GM12874 (cell line): ENCODE measurements at regions not wholly inside any gene's neighbourhood (a gene's known extent, or its start where the extent isn't known, plus 50 kb on each side); places are given as distances from the start of the nearest gene placed in this dataset.

Experiments used
- TF ChIP-seq, protein P1 (sequence below): IDR thresholded peaks from 2 replicates; pipeline ENCODE4 v1.5.1; 2011; ENCODE audit warnings: low read depth, mild to moderate bottlenecking, control low read depth, low read length, moderate library complexity; ENCODE audit not compliant: insufficient read depth

DNA sequence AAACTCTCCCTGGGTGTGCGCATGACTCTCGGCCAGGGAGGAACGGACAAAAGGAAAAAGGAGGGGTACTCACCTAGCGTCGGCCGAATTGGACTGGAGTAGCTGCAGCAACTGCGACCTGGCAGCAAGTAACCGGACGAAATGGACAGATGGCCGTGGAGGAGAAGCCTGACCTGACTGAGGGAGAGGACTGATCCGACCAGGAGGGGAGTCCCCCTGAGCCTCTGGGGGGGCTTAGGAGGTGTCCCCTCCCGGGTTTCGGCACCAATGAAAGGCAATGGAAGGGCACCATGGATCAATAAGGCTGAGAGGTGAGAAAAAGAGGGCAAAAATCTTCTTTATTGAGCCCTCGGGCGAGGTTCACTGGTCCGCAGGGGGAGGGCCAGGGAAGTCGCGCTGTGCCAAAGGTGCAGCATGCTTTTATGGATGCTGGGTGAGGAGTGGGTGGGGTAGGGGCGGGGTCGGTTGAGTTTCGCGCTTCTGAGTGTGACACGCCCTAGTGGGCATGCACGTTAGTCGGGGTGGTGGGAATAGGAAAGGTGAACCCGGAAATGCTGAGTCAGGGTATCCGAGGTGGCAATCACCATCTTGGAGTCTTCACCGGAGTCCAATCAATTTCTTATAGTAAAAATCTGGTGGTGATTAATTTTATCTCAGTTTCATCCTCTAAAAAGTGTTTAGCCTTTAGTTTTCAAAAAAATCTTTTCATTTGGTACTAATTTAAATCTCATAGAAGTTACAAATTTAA lies 638.5 kb upstream of the DPP6 start:
- TF ChIP-seq, protein P1, sequence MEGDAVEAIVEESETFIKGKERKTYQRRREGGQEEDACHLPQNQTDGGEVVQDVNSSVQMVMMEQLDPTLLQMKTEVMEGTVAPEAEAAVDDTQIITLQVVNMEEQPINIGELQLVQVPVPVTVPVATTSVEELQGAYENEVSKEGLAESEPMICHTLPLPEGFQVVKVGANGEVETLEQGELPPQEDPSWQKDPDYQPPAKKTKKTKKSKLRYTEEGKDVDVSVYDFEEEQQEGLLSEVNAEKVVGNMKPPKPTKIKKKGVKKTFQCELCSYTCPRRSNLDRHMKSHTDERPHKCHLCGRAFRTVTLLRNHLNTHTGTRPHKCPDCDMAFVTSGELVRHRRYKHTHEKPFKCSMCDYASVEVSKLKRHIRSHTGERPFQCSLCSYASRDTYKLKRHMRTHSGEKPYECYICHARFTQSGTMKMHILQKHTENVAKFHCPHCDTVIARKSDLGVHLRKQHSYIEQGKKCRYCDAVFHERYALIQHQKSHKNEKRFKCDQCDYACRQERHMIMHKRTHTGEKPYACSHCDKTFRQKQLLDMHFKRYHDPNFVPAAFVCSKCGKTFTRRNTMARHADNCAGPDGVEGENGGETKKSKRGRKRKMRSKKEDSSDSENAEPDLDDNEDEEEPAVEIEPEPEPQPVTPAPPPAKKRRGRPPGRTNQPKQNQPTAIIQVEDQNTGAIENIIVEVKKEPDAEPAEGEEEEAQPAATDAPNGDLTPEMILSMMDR = no peak

DNA sequence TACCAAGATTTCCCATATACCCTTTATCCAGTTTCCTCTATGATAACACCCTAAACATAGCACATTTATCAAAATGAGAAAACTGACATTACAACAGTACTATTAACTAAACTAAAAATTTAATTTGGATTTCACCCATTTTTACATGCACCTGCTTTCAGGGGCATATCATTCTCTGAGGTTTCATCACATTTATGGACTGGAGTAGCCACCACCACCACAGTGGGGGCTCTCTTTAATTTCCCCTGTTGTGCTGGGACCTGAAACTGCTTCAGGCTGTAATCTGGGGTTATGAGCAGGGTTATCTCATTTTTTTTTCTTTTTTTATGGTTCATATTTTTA lies 637.9 kb upstream of the DPP6 start:
- TF ChIP-seq, protein P1 = no peak

DNA sequence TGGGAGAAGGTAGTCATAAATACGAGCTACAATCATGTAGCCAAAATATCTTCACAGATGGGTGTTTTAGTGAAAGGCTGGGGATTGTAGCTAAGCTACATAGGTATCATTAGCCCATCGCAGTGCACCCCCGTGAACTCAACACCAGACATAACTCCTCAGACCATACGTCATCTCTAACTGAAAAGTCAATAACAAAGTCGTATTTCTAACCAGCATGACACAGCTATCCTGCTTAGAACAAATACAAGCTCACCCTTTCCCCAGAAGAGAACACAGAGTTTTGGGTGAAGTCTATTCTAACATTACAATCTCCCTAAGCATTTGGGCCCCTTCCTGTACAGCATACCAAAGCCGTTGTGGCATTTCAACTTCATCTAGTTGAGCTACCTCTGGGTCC lies 636.6 kb upstream of the DPP6 start:
- TF ChIP-seq, protein P1 = no peak

DNA sequence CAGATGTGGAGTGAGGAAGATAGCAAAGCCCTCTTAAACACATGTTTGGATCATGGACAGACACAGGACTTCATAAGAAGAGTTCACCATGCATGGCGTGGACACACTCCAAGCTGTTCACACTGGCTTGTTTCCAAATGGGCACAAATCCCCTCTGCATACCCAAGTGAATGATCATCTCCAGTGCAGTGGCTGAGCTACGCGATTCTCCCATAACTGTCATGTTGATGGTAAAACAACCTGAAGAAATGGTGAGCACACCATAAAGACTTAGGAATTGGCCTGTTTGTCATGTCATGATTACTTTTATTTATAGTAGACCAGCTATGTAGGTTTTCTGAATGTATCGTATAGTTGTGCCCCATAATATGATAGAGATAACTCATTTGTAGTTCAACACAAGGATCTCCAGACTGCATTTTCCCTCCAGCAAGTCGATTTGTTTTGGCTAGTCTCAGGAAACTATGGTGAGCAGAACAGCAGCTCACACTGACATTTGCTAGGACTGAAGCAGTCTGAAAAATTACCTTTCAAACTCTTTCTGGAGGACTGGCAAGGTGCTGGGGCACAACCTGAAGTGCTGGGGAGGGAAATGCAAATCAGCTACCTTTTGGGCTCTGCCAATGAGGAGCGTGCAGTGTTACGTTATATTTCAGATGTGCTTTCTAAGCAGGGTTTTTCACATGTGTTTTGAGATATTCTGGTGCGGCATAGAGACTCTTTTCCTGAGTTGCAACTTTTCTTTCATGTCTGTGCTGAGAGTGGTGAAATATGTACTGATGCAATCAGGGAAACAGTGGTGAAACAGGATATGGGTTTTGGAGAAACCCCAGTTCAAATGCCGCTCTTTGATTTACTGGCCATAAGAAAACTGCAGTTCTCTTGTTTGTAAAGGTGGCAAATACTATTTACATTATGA lies 629.6 kb upstream of the DPP6 start:
- TF ChIP-seq, protein P1 = no peak

DNA sequence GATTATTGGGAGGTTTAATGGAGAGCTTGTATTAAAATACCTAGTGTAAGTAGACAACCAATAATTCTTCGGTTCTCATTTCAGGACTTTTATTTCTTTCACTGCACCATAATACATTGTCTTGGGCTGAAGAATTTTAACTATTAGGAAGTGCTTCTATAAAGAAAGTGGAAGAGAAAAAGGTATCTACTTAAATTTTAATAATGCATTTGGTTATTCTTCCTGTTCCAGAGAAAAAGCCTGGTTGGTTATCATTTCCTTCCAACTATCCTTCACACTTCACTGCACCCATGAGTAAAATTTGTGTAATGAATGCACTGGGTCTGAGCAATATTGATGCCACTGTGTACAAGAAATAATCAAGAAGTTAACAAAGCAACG lies 629.0 kb upstream of the DPP6 start:
- TF ChIP-seq, protein P1 = no peak

DNA sequence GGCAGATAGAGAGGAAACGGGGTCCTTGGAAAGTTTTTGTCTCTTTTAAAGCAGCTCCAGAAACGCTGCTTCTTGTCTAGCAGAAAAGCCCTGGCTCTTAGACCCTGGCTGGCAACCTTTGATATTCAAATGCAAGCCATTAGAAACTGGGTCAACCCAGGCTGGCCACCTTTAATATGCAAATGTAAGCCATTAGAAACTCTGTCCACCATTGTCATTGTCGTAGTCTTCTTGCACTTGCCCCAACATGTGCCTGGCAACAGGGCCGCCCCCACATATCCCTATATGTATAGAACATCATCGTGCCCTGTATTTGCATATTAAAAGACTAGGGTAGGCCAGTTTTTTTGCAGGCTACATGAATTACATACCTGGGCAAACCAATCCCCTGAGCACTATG lies 621.3 kb upstream of the DPP6 start:
- TF ChIP-seq, protein P1 = no peak

DNA sequence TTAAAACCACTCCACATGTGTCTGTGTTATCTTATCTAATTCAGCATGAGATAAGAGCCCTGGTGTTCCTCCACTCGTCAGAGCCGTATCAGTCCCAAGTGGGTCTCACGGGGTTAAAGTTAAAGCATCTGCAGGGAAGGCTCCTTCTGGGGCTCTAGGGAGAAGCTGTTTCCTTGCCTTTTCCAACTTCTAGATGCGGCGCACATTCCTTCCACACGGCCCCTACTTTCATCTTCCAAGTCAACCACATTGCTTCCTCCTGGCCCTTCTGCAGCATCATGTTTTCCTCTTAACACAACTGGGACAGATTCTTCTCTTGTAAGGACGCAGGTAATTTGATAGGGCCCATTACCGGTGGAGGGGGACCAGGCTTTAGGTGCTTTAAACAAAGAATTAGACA lies 620.1 kb upstream of the DPP6 start:
- TF ChIP-seq, protein P1 = no peak
